ENCODE measurements at regions not wholly inside any gene's neighbourhood (a gene's known extent, or its start where the extent isn't known, plus 50 kb on each side); places are given as distances from the start of the nearest gene placed in this dataset.
"Not testable (repeated sequence)": the region's sequence is repeated elsewhere in the genome, so short reads cannot be mapped to it uniquely, and the experiment has no call there.

- TF ChIP-seq POLR2AphosphoS5, CTCF, POLR2A (IDR thresholded peaks at IDR 0.05): not testable (repeated sequence)
Measured at GRCh38 chr15:69879963-69880362, 217.8 kb downstream of the TLE3 start.
